B cell (primary cell): ENCODE measurements at regions not wholly inside any gene's neighbourhood (a gene's known extent, or its start where the extent isn't known, plus 50 kb on each side); places are given as distances from the start of the nearest gene placed in this dataset.

Source experiments
- CTCF ChIP-seq: fragments of 200-600 bp; IDR thresholded peaks from one replicate; pipeline ENCODE4 v1.8.0; 2022; ENCODE audit warnings: antibody characterized with exemption, mild to moderate bottlenecking
- EZH2 ChIP-seq: IDR thresholded peaks from 2 replicates; pipeline ENCODE4 v1.6.1; 2012; ENCODE audit warnings: borderline replicate concordance, low read depth, mild to moderate bottlenecking, moderate library complexity, low read length; ENCODE audit not compliant: insufficient read depth, poor library complexity, severe bottlenecking

GRCh38 chr9:106403081-106403480 is 459.9 kb upstream of the ZNF462 start:
- TF ChIP-seq CTCF (no peak), EZH2 (no peak)
